Right renal pelvis (tissue), 4 donors: ENCODE measurements at regions not wholly inside any gene's neighbourhood (a gene's known extent, or its start where the extent isn't known, plus 50 kb on each side); places are given as distances from the start of the nearest gene placed in this dataset.

Experiments used
- DNase-seq, 4 donors: peaks; one replicate each; pipeline ENCODE4 v3.0.0-alpha.2; 2013; ENCODE audit warnings: low read depth in 4 of 4, low spot score in 3 of 4, missing footprints in 1 of 4

GRCh38 chr14:26206640-26207039 is 391.2 kb downstream of the NOVA1 start:
- DNase-seq: no peak

GRCh38 chr14:26204728-26205479 is 392.9 kb downstream of the NOVA1 start:
- DNase-seq: peak; percentile 12 to 40 (median 31)

- DNase-seq: peak in 1 of 4 donors; percentile 3
Measured at GRCh38 chr14:26204366-26204727, 393.5 kb downstream of the NOVA1 start.

DNA sequence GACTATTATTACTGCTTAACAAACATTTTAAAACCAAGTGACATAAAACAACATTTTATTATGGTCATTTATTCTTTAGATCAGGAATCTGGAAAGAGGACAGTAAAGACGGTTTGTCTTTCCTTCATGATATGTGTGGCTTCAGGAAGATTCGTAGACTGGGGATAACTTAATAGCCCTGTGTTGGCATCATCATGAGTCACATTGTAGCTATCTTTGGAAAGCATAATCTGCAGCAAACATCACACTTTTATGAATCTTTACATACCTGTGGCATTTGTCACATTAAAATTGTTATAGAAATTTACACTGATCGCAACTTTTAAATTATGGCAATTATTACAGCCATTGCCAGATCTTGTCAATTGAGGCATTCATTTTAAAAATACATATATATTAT is 397.1 kb downstream of the NOVA1 start:
- no peak for DNase-seq

DNA sequence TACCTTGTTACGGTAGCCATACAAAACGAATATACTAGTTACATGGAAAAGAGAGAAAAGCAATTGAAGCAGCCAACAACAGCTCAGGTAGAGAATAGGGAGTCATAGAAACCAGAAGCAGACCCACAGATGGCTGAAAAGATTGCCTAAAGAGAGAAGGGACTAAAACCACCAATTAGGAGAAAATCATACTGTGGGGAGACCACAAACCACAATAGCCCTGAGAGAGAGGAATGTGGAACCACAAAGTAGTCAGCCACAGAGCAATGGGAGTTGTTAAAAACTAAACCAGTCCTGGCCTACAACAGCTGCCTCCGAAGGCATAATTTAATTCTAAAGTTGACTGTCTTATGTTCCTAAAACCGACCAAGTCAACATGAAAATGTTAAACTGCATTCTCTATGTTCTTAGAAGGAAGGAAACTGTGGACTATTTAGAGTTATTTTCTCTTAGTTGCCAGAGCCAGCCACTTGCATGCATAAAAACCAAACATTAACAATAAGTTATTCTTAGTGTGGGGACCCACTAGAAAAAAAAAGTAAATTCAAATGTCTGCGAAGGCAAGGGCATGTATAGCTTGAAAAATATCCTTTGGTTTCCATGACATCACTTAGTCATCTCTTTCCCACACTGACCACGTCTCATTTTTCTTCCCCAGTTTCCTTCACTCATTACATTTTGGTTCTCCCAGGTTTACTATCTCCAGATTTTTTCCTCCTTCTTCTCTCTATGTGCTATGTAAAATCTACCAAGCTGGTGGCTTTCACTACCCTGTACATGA is 398.1 kb downstream of the NOVA1 start:
- DNase-seq: no peak

DNA sequence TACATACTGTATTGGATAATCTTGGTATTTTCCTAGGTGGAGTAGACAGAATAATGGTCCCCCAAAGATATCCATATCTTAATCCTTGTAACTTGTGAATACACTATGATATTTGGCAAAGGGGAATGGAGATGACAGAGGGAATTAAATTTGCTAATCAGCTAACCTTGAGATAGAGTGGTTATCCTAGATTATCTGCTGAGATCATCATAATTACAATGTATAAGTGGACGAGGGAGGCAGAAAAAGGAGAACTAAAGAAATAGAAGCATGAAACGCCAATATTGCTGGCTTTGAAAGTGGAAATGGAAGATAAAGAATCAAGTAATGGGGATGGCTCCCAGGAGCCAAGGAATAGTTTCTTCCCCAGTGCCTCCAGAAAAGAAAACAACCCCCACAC is 398.7 kb downstream of the NOVA1 start:
- DNase-seq: no peak

GRCh38 chr14:26194816-26195215 is 403.0 kb downstream of the NOVA1 start:
- no peak for DNase-seq

DNA sequence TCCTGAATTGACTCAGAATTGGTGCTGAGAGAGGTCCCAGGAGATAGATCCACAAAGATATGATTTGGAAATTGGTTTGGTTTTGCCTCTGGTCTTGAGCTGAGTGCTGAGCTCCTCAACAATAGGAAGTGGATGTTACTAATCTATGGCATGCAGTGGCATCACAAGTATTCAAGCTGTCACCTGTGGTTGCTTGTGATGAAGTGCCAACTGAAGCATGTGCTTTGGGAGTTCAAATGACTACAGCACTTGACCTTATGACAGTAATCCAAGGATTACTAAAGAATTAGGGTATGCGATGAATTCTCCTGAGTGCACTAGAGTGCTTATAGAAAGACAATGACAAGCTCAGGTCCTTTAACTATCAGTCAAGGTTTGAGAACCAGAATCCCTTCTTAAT is 406.2 kb downstream of the NOVA1 start:
- no peak for DNase-seq

- DNase-seq: no peak
Measured at GRCh38 chr14:26191123-26191522, 406.7 kb downstream of the NOVA1 start.

GRCh38 chr14:26190646-26191045 is 407.2 kb downstream of the NOVA1 start:
- DNase-seq: no peak

GRCh38 chr14:26187996-26188620 is 409.7 kb downstream of the NOVA1 start:
- no peak for DNase-seq

- no peak for DNase-seq
Measured at GRCh38 chr14:26180221-26180620, 417.6 kb downstream of the NOVA1 start.

DNA sequence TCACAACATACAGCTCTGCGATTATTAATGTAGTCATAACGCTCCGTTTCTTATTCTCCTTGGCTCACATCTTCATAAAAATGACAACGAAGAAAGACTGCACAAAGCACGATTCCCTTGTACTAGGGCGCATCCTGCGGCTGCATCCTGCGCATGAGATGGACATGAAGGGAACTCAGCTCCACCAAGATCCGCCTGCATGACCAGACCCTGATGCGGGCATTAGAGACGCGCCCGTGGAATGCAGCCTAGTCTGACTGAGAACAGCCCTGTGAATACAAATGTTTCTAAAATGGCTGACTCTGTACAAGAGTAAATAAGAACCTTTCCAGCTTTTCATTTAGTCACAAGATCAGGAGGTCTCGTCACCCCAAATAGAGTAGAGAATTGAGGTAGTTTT is 422.2 kb downstream of the NOVA1 start:
- no peak for DNase-seq

- no peak for DNase-seq
Measured at GRCh38 chr14:26174395-26174794, 423.4 kb downstream of the NOVA1 start.

DNA sequence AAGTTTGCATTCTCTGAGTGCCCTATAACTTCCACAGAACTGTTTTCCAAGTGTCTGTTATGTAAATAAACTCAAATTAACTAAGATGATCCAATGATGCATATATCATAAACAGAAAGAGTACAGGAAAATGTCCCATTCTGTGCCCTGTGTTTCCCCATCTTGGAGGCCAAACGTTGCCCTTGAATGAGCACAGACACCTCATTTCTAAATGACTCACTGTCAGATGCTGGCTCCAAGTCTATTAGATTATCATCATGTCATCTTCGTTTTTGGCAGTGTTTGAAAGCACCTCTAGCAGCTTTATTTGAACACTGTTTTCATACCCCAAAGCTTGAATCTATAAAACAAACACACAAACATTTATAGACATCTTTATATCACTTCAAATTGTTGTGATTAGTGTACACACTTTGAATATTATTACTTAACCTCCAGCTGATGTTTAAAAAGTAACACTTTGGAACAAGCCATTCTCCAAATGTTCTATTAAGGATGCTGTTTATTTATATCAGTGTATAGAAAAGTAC is 424.2 kb downstream of the NOVA1 start:
- DNase-seq: no peak

- DNase-seq: no peak
Measured at GRCh38 chr14:26172396-26172795, 425.4 kb downstream of the NOVA1 start.

DNA sequence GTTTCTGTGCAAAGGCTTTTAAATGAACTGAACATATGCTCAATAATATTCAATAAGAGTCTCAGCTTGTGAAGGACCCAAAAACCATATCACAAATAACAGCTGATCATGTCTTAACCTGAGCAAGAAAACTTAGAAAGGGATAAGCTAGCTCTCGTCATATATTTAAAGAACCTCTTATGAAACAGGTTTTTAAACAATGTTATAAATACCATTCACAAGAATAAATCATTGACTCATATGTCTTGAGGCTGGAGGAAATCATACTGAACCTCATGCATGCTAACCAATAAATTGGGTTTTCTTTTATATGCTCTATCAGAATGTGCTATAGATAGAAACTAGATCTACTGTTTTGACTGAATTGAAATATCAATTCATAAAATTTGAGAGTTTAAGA is 426.9 kb downstream of the NOVA1 start:
- DNase-seq: no peak

- no peak for DNase-seq
Measured at GRCh38 chr14:26163761-26164160, 434.1 kb downstream of the NOVA1 start.

GRCh38 chr14:26157517-26157916 is 440.3 kb downstream of the NOVA1 start:
- DNase-seq: no peak

GRCh38 chr14:26143057-26143456 is 454.8 kb downstream of the NOVA1 start:
- no peak for DNase-seq

DNA sequence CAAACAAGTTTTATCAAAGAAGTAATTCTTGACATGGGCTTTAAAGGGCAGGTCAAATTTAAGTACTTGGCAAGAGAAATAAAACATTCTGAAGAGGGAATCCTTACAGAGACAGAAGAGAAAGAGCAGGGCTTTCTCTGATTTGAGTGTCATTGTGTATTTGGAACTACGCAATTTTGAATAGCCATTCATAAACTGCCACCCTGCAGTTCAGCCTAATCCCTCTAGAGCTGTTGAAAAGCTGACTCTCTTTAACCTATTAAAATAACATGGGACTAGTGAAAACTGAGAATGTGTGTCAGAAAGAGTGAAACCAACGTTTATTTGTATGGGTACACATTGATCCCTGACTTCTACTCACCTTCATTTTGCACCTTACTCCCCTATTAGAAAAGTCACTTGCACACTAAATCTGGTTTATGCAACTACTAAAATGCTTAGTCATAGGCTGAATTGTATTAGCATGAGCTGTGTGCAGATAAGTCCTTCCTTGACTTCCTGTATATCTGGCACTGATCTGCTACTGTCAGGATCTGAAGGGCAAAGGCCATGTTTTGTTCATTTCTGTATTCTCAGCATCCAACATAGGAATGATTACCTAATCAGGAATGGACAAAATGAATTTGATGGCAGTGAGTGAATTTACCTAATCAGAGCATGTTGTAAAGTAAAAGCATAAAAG is 458.9 kb downstream of the NOVA1 start:
- no peak for DNase-seq
